Astrocyte of the spinal cord (primary cell): ENCODE measurements at regions not wholly inside any gene's neighbourhood (a gene's known extent, or its start where the extent isn't known, plus 50 kb on each side); places are given as distances from the start of the nearest gene placed in this dataset.

ENCODE experiments used
- DNase-seq: peaks from one replicate; pipeline ENCODE4 v3.0.0; 2011; ENCODE audit warnings: low read depth, low spot score
- H3K4me3 ChIP-seq: 2 replicates; pipeline ENCODE4 v1.5.1; 2011; ENCODE audit warnings: low read depth, mild to moderate bottlenecking, low read length, moderate library complexity
- CTCF ChIP-seq: IDR thresholded peaks from 2 replicates; pipeline ENCODE4 v1.5.1; 2012; ENCODE audit warnings: low read depth, mild to moderate bottlenecking, low read length, inconsistent platforms
- in situ Hi-C: cut with HindIII; loops from 2 replicates; pipeline ENCODE4 v1.10.0; 2017; ENCODE audit warnings: low sequenced_read_pairs

- DNase-seq, result no peak
- in situ Hi-C loops, result no loop called here
- TF ChIP-seq CTCF, result no peak
- H3K4me3 ChIP-seq, result no peak overlapping the region
These were observed 252.1 kb downstream of the MATN1 start for GRCh38 chr1:30471307-30471706.

GRCh38 chr1:30469426-30469825 is 254.0 kb downstream of the MATN1 start:
- TF ChIP-seq CTCF, result no peak
- in situ Hi-C loops, result no loop called here
- no peak overlapping the region for H3K4me3 ChIP-seq
- no peak for DNase-seq

GRCh38 chr1:30467101-30467500 is 256.3 kb downstream of the MATN1 start:
- TF ChIP-seq CTCF, result no peak
- in situ Hi-C loops, result no loop called here
- no peak overlapping the region for H3K4me3 ChIP-seq

GRCh38 chr1:30466610-30467009 is 256.8 kb downstream of the MATN1 start:
- TF ChIP-seq CTCF, result no peak
- in situ Hi-C loops, result no loop called here
- DNase-seq, result no peak
- H3K4me3 ChIP-seq, result no peak overlapping the region

More at GRCh38 chr1:30467101-30467500, 256.3 kb downstream of the MATN1 start:
- no peak for DNase-seq

- in situ Hi-C loops, result no loop called here
- no peak overlapping the region for H3K4me3 ChIP-seq
- no peak for TF ChIP-seq CTCF
- DNase-seq, result no peak
These were observed 257.4 kb downstream of the MATN1 start for GRCh38 chr1:30466026-30466425.

GRCh38 chr1:30465096-30465495 is 258.3 kb downstream of the MATN1 start:
- in situ Hi-C loops, result no loop called here
- H3K4me3 ChIP-seq, result no peak overlapping the region
- no peak for TF ChIP-seq CTCF
- DNase-seq, result no peak

- no peak for DNase-seq
- no peak overlapping the region for H3K4me3 ChIP-seq
- TF ChIP-seq CTCF, result no peak
- in situ Hi-C loops, result no loop called here
These were observed 259.2 kb downstream of the MATN1 start for GRCh38 chr1:30464187-30464617.
